HG03342 (cell line): ENCODE measurements at regions not wholly inside any gene's neighbourhood (a gene's known extent, or its start where the extent isn't known, plus 50 kb on each side); places are given as distances from the start of the nearest gene placed in this dataset.

Source experiments
- ATAC-seq: cut with Tn5 transposase; IDR thresholded peaks from one replicate; pipeline ENCODE4 v1.9.1; 2021; ENCODE audit warnings: mild to moderate bottlenecking, moderate library complexity; ENCODE audit not compliant: unreplicated experiment

DNA sequence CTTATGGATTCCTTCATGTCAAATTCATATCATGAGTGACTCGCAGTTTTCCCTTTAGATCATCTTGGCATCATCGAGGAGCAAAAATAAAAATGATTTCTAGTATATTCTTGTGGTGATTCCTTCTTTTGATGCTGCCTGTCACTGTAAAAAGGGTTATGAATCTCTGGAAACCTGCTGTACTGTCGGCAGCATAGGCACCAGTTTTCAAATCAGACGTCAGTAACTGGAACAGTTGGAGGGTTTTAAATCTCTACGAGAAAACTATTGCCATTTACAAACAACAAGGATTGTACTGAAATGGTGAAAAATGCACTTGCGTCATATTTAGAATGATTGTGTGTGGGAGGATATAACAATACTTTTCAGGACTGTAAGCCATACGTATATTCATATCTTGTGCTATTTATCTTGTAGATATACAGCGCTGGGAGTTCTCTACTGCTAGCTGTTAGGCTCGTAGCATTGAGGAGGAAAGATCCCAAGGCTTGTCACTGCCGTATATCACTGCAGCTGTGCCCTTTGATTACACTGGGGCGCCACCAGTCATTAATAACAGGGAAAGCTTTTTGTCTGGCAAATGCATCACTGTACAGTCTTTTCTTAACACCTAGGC is 320.7 kb downstream of the MTX2 start:
- ATAC-seq, result no peak

DNA sequence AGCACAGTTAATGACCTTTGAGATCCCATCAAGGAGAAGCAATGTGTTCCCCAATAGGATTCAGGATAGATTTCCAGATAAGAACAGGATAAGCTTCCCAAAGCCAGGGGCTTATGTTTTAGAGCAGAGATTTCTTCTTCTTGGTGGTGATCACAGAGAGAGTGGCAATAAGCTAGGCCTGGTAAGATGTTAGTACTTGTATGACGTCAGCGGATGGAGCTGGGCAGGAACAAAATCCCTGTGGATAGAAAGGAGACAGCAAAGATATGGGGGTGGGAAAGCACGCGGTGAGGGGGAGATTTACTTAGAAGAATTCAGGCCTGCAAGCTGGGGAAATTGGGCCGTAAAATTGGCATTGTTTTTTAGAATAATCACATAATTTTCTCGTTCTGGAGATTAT is 323.0 kb downstream of the MTX2 start:
- ATAC-seq, result no peak

DNA sequence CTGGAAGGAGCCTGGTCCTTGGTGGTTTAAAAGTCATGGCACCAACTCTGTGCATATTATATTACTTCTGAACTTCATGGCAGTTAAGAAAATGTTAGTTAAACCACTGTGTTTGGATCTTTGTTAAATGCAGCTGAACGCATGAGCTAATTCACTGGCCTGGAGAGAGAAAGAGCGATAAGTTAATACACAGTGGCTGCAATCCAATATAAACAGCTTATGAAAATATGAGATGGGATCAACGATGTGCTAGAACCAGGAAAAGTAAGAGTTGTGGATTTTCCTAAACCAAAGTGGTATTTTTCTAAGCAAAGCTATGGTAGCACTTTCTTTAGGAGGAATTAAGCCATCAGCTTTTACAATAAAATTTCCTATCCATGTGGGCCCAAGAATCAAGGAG is 326.7 kb downstream of the MTX2 start:
- no peak for ATAC-seq

DNA sequence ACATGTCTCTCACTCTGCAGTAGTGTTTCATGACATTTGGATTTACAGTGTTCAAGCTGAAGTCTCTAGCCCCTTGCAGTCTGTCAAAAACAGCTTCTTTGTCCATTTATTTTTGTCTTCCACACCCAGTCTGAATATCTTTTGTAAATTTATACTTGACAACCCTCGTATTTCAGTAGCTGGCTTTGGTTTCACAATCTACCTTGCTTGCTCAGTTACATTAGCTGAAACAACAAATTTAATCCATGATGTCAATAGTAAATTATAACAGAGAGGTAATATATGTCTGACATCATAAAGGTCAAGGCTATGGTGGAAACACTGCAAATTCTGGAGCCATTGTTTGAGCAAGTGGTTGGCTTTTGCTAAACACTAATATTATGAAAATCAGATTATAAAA is 328.7 kb downstream of the MTX2 start:
- ATAC-seq, result no peak

DNA sequence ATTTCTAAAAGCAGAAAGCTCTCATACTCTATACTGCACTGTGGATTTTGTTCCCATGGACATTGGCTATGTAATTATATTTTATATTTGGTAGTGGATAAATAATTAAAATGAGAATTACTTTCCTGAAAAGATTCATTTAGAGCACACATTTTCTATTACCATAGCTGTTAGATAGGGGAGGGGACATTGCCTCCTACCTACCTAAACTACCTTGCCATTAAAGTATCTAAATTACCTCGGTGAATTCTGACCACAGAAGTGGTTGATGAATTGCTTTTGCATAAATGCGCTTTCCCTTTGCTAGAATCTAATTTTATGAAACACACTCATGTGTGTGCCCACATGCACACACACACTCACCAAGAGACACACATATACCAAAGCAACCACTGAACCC is 329.1 kb downstream of the MTX2 start:
- no peak for ATAC-seq

DNA sequence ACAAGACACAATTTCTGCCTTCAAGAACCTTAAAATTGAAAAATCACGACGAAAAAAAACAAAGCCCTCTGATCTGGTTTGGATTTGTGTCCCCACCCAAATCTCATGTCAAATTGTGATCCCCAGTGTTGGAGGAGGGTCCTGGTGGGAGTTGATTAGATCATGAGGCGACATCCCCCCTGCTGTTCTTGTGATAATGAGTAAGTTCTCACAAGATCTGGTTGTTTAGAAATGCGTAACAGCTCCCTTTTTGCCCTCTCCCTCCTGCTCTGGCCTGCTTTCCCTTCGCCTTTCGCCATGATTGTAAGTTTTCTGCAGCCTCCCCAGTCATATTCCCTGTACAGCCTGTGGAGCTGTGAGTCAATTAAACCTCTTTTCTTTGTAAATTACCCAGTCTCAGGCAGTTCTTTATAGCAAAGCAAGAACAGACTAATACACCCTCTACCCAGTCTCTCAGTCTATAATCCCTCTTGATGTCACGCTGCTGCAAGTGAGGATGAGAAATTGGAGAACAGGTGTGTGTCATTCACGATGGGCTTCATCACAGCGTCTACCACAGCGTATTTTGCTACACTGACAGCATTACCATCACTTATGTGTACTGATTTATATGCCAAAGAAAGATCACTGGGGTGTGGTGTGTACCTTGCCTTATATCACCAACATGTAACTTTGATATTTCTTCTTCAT is 330.7 kb downstream of the MTX2 start:
- no peak for ATAC-seq

DNA sequence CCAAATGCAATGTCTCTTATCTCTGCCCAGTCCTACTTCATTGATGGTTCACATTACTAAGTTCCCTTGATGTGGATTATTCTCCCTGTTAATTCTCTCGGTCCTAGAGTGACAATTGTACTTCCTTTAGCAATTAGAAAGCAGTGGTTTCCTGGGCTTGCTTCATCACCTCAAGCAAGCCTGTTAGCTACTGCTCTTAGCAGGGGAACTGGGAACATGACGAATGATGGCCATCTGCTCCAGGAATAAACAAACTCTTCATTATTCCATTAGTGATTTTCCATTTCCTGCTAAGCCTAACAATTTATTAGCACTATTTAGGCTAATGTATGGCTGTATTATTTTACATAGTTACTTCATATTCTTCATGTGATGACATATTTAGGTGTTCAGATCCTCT is 331.8 kb downstream of the MTX2 start:
- no peak for ATAC-seq

DNA sequence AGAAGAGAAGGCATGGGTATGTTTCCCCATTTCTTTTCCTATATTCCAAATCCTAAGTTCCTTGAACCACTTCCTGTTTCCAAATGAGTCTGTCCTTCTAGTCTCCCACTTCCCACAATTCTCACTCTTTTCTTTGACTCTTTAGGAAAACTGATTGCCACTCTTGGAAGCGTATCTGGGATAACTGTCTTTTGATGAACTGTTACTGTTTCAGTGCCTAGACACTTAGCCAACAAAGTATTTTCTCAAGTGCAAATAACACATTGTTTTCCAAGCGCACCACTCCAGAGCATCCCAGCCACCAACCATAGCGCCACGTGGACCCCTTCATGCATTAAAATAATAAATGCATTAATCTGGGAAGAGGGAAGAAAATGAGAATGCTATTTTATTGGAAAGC is 342.8 kb downstream of the MTX2 start:
- no peak for ATAC-seq

DNA sequence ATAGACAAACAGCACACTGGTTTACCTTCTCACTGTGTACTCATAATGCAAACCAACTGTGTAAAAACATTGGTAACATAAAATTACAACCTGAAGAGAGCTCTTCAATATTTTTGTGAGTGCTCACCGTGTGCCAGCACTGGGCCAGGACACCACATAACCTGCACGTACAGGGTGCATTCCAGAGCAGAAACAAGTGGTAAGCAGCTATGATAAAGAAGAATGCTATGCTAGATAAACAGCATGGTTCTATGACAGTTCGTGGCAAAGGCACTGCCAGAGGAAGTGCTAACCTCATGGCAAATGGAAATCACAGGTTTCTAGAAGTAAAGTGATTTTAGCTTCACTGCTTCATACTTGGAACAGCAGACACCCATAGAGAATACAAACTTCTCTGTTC is 343.5 kb downstream of the MTX2 start:
- no peak for ATAC-seq

DNA sequence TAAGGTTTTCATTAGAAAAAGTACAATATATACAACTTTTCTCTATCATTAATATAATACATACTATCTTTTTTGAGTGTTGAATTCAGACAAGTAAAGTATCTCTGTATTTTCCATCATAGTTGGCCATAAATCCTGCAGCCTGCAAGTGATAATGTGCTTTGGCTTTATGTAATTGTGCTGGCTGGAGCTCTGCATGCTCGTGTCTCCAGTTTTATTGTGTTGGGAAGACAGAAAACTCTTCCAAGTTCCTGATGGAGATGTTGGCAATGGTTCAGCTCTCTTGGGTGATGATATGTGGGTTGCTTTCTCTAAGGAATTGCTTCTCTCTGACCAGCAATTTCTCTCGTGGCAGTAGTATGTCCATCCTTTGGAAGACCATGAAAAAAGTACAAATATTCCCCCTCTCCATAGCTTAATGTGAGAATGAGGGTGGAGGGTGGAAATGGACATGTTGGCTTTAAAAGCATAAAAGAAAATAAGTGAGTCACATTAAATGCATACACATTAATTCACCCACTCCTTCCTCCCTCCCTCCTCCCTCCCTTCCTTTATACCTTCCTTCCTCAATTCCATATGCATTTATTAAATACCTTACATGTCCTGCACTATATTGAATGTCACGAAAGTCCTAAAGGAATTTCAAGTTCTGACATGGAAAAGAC is 344.2 kb downstream of the MTX2 start:
- ATAC-seq, result no peak

DNA sequence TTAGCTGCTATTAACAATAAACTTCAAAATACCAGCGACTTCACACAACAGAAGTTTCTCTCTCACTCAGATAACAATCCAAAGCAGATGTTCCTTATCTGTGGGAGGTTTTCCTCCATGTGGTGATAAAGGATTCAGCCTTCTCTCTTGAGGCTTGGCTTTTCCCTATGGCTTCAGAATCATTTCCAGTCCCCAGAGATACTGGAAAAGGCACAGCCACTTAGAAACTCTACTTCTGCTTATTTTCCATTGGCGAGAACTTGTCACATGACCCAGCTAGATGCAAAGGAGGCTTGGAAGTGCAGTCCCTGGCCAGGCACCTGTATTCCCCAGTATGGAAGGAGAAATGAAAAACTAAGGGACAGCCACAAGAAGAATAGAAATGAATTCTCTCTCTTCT is 344.8 kb downstream of the MTX2 start:
- no peak for ATAC-seq

DNA sequence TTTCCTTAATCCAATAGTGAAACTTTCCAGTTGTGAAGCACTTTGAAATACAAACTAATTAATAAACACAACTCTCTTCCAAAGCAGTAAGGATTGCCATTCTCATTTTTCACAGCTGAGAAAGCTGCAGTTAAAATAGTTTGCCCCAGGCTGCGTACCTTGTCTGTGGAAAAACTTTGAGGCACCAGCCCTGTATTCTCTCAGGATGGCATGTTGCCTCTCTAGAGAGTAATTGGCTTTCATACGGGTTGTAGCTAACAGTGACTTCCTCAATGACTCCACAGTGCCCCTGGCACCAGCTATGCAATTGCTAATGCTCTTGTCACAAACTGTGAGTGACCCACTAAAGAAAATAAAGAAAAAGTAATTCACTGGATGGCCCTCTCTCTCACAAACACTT is 345.7 kb downstream of the MTX2 start:
- no peak for ATAC-seq

DNA sequence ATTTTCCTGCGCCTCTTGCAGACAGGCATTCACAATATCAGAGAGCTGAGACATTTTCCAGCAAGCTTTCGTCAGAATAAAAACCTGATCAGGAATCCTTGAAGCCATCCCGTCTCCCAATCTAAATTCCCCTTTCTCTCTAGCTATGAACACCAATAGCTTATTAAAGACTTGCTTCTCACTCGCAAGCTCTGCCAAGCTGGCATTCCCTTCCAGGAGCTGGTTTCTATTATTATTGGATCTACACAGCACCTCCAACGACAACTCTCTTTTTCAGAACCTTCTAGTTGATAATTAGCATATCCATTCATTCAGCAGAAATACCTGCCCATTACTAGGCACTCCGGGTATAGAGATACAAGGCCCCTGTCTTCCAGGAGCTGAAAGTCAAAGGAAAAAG is 350.3 kb downstream of the MTX2 start:
- ATAC-seq, result no peak

DNA sequence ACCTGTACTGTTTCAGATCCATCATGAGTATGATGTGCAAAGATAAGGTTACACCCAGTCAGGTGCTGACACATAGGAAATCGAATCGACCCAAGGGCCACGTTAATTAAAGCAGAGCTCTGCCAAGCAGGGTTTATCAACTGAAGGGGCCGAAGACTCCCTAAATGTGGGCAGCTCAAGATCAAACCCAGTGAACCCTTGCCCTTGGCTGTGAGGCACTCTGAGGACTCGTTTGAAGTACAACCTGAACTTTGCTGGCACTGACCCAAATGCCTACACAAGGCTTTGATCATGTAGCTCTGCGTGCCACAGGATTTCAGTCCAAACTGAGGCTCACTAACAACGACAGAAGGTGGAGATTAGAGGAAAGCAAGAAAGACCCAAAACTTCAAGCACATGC is 352.1 kb downstream of the MTX2 start:
- no peak for ATAC-seq

DNA sequence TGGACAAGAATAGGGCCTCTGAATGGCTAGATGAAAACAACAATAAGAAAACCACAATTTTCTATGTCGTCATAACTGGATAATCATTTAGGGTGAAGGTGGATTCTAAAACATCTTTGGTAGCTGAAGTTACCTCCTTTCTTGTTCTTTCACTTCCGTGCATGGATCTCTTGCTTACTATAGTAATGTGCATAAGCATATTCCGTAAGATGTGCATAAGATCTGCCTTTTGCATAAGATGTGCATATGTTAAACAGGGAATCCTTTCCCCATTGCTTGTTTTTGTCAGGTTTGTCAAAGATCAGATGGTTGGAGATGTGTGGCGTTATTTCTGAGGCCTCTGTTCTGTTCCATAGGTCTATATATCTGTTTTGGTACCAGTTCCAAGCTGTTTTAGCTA is 353.6 kb downstream of the MTX2 start:
- ATAC-seq, result no peak

DNA sequence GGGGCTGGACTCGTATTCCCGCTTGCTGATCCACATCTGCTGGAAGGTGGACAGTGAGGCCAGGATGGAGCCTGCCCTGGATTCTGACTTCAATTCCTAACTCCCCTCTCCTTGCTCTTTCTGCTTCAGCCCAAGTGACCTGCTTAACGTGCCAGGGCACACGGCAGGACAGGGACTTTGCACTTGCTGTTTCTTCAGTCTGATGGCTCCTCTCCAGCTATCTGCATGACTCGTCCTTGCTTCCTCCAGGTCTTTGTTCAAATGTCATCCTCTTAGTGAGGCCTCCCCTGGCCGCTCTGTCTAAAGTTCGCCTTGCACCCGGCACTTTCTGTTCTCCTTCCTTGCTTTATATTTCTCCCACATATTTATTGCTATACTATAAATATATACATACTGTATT is 357.6 kb downstream of the MTX2 start:
- ATAC-seq, result no peak

DNA sequence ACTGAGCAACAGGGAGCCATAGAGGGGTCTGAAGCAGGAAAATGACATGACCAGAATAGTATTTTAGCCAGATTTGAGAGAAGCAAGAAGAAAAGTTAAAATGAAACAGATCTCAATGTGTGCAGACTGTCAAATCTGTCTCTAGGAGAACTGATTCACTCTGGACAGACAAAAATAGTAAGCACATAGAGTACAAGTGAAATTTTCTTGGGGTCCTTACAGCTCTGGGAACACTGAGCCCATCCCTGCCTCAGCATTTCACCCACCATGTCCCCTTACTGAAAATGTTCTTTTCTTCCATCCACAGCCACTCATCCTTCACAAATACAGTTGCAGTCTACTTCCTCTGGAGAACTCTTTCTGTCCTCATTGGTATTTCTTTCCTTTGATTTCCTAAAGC is 359.2 kb downstream of the MTX2 start:
- no peak for ATAC-seq

DNA sequence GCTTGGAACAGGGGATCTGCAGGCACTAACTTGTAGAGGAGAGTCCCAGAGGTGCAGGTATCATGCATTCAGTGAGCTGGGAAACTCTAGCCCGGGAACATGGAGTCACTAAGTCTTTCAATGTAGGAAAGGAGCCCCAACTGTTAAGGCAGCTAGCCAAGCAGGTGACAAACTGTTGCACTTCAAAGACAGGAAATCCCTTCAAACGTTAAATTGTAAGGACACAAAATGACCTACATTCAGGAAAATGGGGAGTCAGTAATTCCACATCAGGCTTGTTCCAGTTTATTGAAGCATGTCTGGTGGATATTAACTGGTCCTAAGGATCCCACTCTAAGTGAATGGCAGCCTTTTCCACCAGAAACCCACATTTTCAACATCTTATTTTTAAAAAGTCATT is 364.5 kb downstream of the MTX2 start:
- no peak for ATAC-seq

DNA sequence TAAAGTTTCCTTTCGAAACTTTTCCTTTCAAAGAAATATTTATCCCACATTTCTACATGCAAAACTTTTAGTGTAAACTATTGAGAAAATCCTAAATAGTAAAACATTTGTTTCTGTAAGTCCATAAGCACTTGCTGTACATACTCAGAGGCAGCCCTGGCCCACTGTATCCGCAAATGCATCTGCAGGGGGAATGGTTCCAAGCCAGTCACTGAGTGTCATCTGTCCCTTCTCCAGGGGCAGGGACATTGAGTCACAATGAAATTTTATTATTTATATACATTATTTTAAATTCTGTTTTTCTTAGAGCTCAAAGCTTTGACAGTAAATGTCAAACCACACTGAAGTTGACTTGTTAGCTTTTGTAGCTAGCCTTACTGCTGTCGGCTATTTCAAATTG is 367.2 kb downstream of the MTX2 start:
- ATAC-seq, result no peak

DNA sequence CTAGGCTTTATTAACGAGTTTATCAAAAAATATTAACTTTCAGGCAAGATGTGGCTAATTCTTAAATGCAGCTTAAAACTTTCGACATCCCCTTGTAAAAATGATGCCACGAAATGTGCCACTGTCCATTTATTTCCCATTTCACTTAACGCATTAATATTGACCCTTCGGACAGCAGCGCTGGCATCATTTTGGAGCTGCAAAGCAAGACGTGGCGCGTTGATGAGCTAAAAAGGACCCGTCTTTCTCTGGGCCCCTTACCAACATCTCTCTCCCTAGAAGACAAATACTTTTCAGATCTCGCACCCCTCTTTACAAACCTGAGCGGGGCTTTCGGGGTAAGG is 367.9 kb downstream of the MTX2 start:
- no peak for ATAC-seq

DNA sequence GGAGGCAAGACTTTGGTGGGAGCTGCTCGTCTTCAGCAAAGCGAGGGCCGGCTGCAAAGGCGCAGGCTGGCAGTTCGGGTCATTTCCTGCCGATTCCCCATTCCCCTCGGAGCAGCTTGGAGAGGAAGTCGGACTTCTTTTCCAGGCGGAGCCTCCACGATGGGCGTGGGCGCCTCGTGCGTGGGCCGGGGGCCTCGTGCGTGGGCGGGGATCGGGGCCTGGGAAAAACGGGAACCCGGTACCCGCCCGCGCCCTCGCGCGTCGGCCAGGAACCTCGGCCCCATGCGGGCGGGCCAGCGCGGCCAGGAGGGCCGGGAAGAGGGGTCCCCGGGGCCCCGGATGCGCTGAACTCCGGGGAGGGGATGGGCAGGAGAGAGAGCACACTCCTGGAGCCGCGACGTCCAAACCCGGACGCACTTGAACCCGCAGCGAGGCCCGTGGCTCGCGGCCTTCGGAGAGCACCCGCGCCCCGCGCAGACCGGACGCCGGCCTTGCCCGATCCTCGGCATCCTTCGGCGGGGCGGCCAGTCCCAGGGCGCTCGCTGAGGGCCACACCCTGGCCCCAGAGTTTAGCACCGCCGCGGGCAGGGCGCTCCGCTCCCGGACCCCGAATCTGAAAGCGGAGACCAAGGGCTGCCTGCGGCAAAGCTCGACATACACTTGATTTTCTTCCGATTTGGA is 368.4 kb downstream of the MTX2 start:
- ATAC-seq, result peak; percentile 20
